Effector CD4-positive, alpha-beta T cell (primary cell): ENCODE measurements at regions not wholly inside any gene's neighbourhood (a gene's known extent, or its start where the extent isn't known, plus 50 kb on each side); places are given as distances from the start of the nearest gene placed in this dataset.

ENCODE experiments used
- DNase-seq: peaks from one replicate; pipeline ENCODE4 v3.0.0-alpha.2; 2020

DNA sequence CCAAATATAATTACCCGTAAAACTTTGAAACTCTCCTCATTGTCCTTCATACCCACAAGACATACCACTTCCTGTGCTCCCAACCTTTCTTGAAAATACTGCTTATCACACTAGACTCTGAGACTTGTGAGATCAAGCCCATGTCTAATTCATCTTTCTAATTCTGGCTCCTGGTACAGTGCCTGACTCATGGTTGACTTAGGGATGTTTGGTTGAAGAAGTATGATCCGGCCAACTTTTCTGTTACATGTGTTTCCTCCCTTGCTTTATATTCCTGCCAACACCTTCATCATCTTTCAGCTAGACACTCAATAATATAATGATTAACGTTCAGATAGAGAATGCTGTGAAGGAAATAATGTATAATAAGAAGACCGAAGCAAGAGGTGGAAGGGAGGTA, 58.2 kb downstream of the MEX3B start:
- no peak for DNase-seq

DNA sequence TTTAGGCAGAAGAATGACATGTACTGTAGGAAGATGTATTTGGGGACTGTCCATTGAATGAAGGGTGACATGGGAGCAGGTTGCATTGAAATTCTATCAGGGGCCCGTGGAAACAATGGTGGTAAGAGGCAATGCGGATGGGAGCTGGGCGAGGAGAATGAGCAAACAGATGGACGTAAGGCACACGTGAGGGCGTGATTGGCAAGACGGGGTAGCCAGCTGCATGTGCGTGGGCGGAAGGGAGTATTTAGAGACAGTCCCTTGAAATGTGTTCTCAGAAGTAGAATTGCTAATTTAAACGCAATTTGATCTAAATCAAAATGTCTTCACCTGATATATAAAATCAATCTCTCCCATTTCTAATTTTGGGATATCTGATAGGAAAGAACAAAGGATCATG, 62.3 kb downstream of the MEX3B start:
- DNase-seq = no peak

DNA sequence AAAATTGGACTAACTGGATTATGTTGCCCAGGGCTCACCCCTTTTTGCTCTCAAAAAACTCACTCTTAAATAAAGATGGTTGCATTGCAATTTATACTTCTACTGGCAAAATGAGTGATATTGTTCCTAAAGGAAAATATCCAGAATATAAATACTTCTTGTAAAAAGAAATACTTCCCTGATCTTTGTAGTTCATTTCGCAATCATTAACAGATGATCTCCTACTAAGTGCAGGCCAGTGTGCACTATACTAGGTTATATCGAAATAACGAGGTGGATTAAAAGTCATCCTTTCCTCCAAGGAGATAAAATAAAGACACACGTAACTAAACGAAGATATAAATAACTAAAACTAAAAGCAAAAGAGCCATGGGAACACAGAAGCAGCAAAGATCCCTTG, 63.0 kb downstream of the MEX3B start:
- DNase-seq = no peak

DNA sequence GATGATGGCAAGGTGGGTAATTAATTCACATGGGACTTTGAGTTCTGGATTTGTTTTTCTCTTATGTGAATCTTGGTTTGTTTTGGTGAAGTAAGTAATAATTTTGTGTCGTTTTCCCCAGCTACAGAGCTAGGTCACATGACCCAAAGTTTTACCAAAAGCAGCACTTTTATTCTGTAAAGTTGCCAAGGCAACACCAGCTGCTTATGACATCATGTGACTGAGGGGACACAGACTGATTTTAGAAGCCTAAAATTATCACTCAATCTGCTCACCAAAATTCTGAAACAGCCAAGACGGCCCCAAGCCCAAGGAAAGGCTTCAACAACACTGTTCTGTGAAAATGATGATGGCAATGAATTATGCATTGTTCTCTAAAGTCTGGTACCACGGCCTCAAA, 63.9 kb downstream of the MEX3B start:
- no peak for DNase-seq

DNA sequence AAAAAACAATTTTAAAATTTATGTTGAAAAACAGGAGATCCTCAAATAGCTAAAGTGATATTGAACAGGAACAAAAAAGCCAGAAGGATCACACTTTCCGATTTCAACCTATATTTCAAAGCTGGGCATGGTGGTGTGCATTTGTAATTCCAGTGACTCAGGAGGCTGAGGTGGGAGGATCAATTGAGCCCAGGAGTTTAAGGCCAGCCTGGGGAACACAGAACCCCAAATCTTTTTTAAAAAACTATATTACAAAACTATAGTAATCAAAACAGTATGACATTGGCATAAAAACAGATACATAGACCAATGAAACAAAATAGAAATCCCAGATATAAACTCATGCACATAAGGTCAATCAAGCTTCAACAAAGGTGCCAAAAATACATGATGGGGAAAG, 68.4 kb downstream of the MEX3B start:
- DNase-seq = no peak

DNA sequence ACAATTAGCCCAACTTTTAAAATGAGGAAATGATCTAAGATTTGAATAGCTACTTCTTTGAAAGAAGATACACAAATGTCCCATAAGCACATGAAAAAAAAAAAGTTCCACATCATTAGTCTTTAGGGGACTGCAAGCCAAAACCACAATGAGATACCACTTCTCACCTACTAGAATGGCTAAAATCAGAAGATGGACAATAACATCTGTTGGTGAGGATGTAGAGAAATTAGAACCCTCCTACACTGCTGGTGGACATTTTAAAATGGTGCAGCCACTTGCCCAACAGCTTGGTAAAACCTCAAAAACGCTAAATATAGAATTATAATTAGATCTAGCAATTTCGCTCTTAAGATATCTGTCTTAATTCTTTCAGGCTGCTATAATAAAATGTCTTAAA, 77.1 kb downstream of the MEX3B start:
- no peak for DNase-seq

DNA sequence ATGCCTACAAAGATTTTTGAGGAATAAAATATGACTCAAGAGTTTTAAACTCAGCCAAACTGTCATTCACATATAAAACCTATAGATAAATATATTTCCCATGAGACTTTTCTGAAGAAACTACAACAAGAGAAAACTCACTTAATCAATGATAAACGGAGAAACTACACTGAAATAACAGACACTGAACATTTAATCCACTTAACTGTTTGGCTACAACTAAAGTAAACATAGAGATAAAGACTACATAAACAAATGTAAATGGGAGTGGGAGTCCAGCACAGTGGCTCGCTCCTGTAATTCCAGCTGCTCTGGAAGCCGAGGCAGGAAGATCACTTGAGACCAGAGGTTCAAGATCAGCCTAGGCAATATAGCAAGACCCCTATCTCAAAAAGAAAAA, 79.2 kb downstream of the MEX3B start:
- no peak for DNase-seq

DNA sequence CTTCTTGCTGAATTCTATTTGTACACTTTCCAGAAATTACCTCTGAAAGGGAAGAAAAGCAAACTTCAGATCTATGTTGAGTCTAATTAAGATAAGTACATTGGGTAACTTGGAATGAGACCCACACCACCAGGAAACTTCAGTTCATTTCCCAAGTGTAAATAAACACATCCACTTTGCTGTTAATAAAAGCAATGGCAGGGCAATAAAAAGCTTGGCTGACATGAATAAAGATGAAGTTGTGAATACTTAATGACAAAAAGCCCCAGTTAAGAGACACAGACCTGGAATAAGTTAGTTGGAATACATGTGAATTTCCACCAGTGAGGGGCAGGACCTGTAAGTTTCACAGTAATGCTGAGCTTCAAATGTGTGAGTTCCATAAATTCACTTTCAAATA, 83.3 kb downstream of the MEX3B start:
- DNase-seq = no peak

DNA sequence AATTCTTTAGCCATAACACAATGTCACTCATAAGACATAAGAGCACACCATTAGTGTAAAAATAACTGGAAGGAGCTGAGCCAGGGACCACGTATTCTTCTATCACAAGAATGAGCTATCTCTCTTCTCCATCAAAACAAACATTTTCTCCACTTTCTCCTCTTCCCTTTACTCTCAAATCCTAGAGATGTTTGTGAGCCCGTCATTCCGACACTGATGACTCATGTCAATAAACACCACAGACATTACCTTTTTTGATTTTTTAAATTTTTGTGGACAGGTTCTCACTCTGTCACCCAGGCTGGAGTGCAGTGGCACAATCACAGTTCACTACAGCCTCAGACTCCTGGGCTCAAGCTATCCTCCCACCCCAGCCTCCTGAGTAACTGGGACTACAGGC, 86.6 kb downstream of the MEX3B start:
- DNase-seq = no peak

DNA sequence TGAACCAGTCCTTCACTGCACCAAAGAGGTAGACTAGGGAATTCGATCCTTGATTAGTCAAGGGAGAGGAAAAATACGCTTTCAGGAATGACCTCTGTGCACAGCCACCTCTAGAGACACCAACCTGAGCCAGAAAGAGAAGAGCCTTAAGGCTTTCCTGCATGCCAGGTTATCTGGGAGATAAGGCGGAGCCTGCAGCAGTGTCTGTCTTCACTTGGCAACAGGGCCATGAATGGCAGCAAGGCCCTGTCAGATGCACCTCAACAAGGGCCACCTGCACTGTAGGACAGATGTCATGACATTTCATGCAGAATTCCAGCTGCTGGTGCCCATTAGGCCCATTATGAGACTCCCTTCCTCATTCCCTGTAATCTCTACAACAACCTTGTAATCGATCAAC, 88.1 kb downstream of the MEX3B start:
- no peak for DNase-seq

DNA sequence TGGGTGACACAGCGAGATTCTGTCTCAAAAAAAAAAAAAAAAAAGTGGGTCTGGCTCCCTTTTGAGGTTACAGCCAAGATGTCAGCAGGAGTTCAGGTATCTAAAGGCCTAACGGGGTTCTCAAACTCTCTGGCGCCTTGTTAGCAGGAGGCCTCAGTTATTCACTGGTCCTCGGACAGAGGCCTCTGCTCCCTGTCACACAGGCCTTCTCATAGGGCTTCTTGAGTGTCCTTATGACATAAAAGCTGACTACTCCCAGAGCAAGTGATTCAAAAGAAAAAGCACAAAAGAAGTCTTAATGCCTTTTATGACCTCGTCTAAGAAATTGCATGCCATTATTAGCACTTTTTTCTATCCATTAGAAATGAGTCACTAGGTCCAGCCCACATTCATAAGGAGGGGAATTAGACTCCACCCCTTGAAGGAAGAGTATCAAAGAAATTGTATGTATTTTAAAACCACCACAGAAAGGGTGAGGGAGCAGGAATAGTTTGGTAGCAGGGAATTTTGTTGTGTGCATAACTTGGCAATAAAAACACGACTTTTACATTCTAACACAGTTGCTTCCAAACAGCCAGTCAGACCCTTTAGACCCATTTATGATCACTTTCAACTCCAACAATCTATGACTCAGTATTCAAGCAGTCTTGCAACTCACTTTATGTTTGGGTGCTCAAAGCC, 90.3 kb downstream of the MEX3B start:
- DNase-seq = no peak

DNA sequence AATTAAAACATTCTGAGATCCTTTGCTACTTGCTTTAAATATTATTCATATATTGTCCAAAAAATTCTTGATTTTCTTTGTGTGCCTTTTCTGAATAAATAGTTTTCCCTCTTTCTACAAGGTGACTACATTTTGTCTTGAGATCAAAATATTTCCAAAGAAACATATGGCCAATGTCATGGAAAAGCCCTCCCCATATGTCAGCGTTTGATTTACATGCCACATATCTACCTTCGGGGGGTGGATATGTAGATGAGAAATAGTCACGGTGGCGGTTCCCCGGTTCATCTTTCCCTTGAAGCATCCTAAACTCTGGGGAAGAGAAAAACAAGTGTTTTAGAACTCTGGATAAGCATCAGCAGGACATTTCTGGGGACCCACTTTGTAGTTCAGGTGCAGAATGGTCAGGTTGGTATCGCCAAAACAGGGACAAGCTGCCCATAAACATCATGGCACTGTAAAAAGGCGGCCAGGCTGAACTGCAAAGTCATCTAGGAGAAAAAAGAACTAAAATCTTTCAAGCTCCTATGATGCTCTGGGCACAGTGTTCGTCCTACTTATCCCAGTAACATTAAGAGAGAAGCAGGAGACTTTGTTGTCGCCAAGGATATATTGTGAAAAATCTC, 91.5 kb downstream of the MEX3B start:
- DNase-seq = no peak

DNA sequence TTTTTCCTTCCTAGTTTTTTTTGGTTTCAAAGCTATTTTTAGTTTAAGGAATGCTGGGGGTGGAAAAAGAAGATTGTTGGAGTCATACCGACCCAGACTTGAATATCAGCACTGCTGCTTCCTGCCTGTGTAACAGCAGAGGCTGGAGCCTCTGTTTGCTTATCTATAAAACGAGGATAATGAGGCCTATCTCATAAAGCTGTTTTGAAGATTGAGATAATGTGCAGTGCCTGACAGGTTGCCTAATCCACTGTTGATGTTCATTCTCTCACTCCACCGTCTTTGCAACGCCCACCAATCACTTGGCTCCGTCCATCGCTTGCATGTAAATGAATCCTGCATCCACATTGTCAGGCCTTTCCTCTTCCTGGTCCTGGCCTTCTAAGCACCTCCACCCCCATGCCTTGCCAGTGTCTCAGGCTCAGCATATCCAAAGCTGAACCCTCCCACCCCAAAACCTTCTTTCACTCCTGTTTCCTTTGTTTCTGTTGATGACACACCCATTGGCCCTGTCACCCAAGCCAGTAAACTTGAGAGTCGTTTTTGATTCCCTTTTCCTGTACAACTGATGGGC, 94.9 kb downstream of the MEX3B start:
- no peak for DNase-seq

DNA sequence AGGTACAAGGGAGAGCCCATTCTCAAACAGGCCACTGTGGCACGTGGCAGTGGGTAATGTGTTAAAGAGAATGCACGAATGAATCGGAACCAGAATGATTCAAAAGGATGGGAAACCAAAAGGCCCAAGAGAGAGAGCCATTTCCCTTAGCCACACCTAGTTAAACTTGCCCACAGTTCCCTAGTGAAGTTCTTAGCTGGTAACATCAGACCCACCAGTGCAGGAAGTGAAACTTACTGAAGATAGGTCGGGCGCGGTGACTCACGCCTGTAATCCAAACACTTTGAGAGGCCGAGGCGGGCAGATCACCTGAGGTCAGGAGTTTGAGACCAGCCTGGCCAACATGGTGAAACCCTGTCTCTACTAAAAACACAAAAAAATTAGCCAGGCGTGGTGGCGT, 97.1 kb downstream of the MEX3B start:
- no peak for DNase-seq

DNA sequence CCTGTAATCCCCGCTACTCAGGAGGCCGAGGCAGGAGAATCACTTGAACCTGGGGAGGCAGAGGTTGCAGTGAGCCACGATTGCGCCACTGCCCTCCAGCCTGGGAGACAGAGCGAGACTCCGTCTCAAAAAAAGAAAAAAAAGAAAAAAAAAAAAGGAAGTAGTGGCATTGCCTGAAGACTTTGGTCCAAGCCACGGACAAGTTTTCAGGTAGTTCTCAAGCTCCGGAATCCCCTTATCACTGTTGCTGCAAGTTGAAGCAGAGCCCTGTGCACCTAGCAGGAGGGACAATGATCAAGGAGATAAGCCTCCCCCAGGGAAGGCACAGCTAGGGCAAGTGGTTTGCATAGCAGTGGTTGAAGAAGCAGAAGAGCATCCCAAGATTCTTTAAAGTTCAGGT, 97.6 kb downstream of the MEX3B start:
- no peak for DNase-seq

DNA sequence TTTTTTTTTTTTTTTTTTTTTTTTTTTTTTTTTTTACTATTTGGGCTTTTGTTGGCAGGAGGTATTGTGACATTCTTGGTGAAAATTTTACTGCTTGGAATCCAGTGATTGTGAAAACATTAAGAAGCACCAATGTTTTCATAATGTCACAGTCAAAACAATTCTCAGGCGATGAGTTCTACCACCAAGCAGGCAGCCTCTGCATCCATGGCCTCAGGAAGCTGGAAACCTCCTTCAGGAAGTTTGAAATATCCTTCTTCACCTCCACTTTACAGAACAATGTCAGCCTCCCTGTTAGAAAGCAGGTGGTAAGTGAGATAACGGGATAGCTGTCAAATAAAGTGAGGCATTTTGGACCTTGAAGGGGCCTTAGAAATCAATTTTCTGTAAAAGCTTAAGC, 98.3 kb downstream of the MEX3B start:
- no peak for DNase-seq

DNA sequence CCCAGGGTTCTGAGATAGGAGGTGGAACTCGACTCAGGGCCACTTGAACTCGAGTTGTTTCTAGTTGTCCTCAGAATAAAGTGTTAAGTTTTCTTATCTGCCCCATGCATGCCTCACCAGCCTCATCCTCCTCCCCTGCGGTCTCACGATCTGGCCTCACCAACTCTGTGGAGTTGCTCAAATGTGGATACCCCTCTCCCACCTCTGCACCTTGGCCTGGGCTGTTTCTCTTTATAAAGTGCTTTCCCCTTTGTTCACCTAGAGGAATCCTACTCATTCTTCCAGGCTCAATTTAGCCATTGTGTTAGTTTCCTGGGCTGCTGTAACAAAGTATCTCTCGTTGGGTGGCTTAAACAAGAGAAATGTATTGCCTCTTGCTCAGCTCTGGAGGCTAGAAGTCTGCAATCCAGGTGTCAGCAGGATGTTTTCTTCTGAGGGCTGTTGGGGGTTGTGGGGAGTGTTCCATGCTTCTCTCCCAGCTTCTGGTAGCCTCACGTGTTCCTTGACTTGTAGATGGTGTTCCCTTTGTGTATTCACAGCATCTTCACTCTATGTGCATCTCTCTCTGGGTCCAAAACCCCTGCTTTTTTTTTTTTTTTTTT, 100.7 kb downstream of the MEX3B start:
- no peak for DNase-seq

DNA sequence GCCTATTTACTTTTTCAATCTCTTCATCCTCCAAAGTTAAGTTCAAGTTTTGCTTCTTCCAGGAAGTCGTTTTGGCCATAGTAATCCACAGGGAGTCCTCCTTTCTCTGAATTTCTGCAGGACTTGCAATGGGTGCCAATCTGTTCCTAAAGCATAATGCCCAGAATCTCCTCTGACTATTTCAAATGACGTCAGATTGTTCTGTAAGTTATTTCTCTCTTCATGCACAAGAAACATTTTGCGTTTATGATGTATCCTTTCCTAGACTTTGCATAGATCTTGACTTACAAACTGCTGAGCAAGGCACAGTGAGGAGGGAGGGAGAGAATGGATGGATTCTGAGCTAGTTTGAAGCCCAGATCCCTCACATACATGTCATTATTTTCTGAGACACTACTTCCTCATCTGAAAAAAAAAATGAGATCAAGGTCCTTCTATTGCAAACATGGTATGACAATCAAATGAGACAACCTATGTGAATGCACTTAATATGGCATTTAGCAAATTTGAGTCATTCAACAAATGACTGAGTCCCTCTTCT, 103.1 kb downstream of the MEX3B start:
- no peak for DNase-seq

DNA sequence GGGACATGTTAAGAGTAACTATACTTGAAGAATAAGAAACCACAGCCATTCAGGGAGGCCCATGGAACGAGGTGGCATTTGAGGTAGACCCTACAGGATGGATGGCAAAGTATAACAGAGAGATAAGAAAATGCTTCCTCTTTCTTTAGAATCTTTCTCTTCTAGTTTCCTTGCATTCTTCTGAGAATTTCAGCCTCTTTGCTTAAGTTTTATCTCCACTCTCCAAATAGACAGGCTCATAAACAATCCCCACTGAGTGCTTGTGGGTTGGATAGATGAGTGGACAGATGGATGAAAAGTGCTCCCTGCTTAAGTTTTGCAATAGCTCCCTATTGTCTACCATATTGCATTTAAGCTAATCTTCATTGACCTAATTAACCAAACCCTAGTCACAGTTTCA, 103.7 kb downstream of the MEX3B start:
- no peak for DNase-seq

DNA sequence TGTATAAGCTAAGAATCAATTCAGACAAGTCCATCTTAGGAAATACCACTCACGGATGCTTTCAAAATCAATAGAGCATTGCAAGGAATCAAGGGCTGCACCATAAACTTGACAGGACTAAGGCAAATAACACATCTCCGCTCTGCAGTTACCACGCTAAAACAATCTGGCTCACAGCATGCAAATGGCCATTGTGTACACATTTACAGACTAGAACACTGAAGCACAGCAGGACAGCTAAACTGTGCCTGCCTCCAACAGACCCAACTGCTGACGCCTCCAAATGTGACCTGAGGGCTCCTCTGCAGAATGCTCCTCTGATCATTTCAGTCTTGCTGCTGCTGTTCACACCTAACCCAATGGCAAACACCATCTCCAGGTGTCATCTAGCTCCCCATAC, 104.3 kb downstream of the MEX3B start:
- no peak for DNase-seq

DNA sequence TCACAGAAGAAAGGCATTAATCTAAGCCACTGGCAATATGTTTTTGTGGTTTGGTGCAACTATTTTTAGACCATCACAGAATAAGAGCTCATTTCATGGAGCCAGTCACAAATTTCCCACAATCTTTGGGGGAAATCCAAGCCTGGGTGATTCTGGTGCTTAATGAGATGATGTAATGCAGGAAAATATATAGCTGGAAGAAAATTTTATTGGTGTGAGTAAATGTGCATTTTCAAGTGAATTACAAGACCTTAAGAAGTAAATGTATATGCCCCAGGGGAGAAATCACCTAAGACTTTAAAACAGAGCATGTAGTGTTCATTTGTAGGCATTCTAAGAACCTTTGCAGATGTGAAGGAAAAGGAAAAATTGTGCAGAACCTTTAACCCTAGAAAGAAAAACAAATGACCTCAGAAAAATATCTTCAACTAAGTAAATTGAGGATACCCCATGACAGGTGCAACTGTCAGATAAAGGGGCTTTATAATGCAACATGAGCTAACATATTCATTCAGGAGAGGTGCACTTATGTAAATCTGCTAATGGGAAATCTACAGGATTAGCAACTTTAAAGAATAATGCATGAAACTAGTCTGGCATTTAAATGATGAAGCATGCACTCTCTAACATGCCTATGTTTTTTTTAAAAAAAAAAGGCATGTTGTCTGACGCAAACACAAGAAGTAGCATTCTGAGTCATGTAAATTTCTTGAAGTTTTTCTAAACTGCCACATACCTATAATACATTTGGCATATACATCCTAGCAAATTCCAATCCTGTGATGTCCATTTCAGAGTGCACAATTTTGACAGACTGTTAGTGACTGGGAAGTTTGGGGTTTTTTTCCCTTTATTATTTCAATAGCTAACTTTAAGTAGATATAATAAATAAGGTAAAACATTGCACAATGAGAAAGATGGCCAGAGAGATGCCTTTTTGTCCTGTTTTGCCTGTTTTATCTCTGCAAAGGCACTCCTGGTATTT, 105.1 kb downstream of the MEX3B start:
- DNase-seq = no peak

DNA sequence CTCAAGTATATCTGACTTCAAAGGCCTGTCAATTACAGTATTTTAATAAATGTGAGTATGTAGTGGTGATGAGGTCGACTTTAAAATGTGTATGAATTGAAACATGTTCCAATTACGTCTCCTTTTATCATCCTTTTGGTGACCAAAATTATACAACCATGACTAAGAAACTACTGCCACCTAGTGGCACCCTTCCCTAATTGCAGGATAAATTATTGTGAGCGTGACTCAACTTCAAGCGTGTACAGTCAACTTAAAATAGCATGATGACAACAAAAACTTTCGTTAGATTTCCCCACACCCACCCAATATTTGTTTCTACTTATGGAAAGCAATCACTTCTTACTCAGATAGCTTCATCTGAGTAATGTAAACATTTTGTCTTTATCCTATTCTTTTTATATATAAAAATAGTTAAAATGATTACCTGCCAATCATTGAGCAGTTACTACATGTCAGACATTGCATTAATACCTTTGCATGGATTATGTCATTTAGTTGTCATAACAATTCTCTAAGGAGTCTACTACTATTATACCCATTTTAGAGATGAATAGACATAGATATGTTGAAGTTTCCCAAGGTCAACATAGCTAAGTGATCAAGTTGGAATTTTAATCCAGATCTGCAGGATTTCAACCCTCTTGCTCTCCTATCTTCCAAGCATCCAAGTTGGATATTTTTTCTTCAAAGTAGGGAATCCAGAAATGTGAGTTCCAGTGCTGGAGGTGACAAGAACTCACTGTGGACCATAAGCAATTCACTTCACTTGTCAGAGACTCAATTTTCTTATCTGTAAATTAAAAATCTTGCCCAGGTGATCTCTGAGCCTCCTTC, 106.0 kb downstream of the MEX3B start:
- no peak for DNase-seq
